ENCODE measurements at regions not wholly inside any gene's neighbourhood (a gene's known extent, or its start where the extent isn't known, plus 50 kb on each side); places are given as distances from the start of the nearest gene placed in this dataset.

GRCh38 chr12:72089678-72090077 lies 151.0 kb downstream of the TPH2 start:
- TF ChIP-seq, protein P1, sequence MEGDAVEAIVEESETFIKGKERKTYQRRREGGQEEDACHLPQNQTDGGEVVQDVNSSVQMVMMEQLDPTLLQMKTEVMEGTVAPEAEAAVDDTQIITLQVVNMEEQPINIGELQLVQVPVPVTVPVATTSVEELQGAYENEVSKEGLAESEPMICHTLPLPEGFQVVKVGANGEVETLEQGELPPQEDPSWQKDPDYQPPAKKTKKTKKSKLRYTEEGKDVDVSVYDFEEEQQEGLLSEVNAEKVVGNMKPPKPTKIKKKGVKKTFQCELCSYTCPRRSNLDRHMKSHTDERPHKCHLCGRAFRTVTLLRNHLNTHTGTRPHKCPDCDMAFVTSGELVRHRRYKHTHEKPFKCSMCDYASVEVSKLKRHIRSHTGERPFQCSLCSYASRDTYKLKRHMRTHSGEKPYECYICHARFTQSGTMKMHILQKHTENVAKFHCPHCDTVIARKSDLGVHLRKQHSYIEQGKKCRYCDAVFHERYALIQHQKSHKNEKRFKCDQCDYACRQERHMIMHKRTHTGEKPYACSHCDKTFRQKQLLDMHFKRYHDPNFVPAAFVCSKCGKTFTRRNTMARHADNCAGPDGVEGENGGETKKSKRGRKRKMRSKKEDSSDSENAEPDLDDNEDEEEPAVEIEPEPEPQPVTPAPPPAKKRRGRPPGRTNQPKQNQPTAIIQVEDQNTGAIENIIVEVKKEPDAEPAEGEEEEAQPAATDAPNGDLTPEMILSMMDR (conservative IDR thresholded peaks at IDR 0.05; ENCODE audit: low read depth, low read length), result no peak
- TF ChIP-seq CEBPB (IDR thresholded peaks at IDR 0.05; ENCODE audit: low read depth, low read length), result no peak
- no peak for TF ChIP-seq POLR2A (IDR thresholded peaks at IDR 0.05; ENCODE audit: low read depth, low read length)
- no peak for TF ChIP-seq RCOR1 (IDR thresholded peaks at IDR 0.05; ENCODE audit: insufficient replicate concordance, low read length)
- TF ChIP-seq RAD21 (IDR thresholded peaks at IDR 0.05; ENCODE audit: low read length), result no peak
- no peak for TF ChIP-seq ELK1 (IDR thresholded peaks at IDR 0.05; ENCODE audit: borderline replicate concordance, low read depth, low read length)
- TF ChIP-seq SMC3 (IDR thresholded peaks at IDR 0.05; ENCODE audit: low read depth, low read length), result no peak
- no peak for TF ChIP-seq BHLHE40 (IDR thresholded peaks at IDR 0.05; ENCODE audit: low read depth, low read length)
